HG02852 (cell line): ENCODE measurements at regions not wholly inside any gene's neighbourhood (a gene's known extent, or its start where the extent isn't known, plus 50 kb on each side); places are given as distances from the start of the nearest gene placed in this dataset.
"Not testable (repeated sequence)": the region's sequence is repeated elsewhere in the genome, so short reads cannot be mapped to it uniquely, and the experiment has no call there.

ENCODE experiments used
- ATAC-seq: cut with Tn5 transposase; IDR thresholded peaks from one replicate; pipeline ENCODE4 v1.9.1; 2021; ENCODE audit warnings: mild to moderate bottlenecking, moderate library complexity; ENCODE audit not compliant: unreplicated experiment

DNA sequence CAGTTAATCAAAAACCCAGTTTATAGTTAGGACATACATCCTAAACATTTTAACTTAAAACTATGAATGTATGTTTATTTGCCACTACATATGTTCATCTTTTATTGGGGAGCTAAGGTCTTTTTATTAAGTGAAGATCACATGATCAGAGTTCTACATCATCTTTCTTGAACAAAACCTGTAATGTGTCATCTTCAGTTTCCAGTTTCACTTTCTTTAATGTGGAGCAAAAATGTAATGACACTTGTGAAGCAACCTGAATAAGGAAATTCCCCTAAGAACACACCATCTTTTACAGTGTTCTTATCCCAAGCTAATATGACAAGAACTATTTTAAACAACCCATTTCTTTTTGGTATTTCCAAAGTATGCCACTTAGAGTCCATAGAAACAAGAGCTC, 166.7 kb upstream of the BET1 start:
- ATAC-seq: peak; percentile 93

DNA sequence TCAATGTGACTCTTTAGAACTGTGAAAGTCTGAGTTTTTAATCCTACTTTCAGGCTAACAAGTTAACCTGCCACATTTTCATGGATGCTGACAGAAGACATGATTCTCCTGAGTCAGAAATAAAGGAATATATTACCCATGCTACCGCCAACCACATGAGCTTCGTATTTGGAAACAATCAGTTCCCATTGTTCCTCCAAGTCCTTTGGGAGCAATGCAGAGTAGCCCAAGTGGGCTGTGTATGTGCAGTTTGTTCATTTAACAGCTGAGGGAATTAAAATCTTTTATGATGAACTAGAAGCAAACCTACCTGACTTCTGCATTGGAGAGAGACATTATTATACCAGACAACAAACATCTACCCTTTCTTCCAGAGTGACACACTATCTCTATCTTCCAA, 169.3 kb upstream of the BET1 start:
- no peak for ATAC-seq

GRCh38 chr7:94174375-94174774, 170.2 kb upstream of the BET1 start:
- ATAC-seq: no peak

GRCh38 chr7:94174956-94175355, 170.8 kb upstream of the BET1 start:
- ATAC-seq: no peak

DNA sequence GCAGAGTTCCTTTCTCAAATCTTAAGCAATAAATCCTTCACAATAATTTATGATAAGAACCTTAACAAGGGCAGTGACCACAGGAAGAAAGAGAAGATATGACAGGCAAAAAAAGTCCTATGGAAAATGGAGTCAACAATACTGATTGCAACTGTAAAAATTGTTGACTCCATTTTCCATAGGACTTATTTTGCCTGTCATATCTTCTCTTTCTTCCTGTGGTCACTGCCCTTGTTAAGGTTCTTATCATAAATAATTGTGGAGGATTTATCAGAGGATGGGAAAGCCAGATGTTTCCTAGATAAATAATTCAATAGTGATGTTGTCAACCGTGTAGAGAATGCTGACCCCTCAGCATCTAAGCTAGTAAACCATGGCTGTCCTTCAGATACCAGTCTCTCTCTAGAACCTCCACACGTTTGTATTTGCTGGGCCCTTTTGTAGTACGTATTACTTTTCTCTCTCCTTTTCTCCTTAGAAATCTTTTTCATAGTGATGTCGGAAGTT, 172.6 kb upstream of the BET1 start:
- no peak for ATAC-seq

DNA sequence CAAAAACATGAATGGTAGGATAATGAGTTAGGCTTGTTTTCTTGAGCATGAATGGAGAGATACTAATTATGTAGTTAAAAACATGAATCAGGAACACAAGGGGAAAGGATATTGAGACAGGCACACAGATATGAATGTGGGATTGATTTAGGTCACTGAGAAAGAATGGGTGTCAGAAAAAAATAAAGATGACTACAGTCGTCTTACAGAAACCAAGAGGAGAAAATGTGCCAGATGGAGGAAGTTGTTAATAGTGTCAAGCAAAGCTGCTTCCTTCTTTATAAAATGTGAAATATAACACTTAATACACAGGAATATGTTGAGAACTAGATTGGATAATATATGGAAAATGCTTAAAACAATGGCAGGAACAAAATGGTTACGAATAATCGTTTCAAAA, 173.3 kb upstream of the BET1 start:
- ATAC-seq: no peak

- ATAC-seq: peak; percentile 96
Observed at GRCh38 chr7:94178230-94178629, 174.1 kb upstream of the BET1 start.

DNA sequence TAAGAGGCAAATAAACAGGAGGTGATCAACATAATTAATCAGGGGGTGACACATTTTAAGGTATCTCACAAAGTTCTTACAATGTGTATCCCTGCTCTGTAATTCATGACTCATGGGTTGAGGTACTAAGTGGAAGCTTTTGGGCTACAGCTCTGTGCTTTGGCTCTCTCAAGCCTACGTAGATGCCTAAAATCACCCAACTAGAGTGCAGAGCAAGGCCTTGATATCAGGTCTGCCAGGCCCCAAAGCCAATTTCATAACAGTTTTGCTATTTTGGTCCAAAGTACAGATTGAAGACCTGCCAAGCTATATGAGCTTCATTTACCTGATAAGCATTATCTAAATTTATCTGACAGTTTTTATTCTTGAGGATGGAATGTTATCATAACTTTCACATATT, 175.3 kb upstream of the BET1 start:
- ATAC-seq: no peak

- ATAC-seq: no peak
Observed at GRCh38 chr7:94182066-94182465, 177.9 kb upstream of the BET1 start.

GRCh38 chr7:94182721-94183120, 178.6 kb upstream of the BET1 start:
- no peak for ATAC-seq

DNA sequence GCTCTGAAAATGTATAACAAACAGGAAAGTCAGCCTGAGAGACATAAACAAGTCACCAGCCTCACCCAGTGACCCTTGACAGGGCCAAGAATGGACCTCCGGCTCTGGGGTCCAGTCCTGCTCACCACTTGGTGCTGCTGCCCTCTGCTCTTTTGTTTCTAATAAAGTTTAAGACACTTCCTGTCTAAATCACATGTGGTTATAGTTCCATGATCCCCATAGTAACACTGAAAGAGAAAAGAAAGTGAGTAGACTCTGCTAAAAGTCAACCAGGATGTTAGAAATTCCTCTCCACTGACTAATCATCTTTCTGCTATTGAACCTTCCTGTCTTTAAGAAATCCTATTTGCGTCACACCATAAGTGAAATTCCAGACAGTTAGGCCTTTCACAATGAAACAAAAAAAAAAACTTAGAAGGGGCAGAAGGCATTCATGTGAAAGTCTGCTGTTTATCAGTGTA, 179.2 kb upstream of the BET1 start:
- ATAC-seq: no peak

- ATAC-seq: no peak
Observed at GRCh38 chr7:94183891-94184290, 179.7 kb upstream of the BET1 start.

DNA sequence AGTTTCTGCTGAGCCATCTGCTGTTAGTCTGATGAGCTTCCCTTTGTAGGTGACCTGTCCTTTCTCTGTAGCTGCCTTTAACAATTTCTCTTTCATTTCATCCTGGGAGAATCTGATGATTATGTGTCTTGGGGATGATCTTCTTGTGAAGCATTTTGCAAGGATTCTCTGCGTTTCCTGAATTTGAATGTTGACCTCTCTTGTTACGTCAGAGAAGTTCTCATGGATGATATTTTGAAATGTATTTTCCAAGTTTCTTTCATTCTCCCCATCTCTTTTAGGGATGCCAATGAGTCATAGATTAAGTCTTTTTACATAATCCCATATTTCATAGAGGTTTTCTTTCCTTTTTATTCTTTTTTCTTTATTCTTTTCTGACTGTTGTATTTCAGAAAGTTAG, 184.2 kb upstream of the BET1 start:
- no peak for ATAC-seq

DNA sequence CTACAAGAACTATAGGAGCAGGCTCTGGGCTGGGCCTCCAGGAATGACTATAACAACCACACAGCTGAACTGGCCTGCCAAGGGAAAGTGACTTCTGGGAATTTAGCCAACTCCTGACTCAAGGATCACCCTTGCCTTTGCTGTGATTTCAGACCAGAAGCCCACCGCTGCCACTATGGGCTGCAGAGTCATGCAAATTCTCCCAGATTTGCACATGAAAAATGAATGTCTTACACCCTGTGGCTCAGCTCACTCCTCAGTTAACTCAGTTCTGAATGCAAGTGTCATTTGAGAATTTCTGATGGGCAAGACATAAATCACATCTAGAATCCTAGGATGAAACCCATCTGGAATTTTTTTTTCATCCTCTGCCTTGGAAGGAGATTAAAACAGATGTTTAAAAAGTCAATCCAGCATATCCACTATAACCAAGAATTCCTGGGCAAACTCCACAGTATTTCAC, 186.5 kb upstream of the BET1 start:
- no peak for ATAC-seq

- ATAC-seq: not testable (repeated sequence)
Observed at GRCh38 chr7:94194426-94194825, 190.3 kb upstream of the BET1 start.

DNA sequence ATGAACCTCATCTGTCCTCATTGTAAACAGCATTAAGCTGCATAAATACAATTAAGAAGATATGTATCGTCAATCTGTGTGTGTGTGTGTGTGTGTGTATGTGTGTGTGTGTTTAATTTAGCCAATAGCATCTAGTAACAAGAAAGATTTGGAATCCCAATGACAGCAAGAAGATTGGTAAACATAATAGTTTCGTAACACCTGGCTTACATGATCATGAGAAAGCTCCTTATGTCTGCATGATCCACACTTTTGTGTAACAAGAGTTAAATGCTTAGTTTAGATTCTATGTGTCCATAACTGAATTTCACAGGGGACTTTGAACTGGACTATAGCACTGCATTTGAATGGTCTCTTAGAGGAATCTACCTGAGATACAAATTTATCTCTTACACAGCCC, 191.0 kb upstream of the BET1 start:
- no peak for ATAC-seq

DNA sequence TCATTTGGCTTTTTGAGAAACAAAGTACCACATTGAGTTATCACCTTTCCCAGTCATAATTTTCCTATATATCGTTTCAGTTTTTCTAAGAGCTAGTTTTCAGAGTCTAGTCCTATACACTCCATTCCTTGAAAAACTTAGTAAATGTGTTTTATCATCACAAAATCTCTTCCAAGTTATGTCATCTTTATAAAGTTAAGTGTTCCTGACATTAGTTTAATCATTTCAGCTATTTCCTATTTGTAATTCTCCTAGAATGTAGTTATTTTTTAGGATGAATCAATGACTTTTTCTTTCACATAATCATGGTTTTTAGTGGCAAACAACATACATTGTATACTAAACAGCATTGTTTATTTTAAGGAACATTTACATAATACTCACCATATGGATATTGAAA, 191.7 kb upstream of the BET1 start:
- ATAC-seq: no peak

GRCh38 chr7:94205529-94205928, 189.2 kb upstream of the COL1A2 start:
- ATAC-seq: no peak

- no peak for ATAC-seq
Observed at GRCh38 chr7:94206295-94206694, 188.4 kb upstream of the COL1A2 start.

DNA sequence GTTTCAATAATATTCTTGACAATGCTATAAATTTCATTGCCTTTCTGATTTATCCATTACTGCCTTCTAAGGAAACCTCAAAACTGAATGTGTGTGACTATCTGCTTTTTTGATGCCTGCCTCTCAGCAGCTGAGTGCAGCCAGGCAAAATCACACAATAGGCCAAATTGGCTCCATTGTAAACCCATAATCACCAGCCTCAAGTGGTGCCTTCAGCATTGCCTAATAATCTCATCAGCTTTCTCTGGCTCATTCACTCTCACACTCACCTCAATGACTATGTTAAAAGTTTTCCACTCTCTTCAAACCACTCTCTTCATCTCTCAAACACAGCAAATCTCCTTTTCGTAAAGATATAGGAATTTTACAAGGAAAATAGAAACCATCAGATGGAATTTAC, 182.5 kb upstream of the COL1A2 start:
- no peak for ATAC-seq

DNA sequence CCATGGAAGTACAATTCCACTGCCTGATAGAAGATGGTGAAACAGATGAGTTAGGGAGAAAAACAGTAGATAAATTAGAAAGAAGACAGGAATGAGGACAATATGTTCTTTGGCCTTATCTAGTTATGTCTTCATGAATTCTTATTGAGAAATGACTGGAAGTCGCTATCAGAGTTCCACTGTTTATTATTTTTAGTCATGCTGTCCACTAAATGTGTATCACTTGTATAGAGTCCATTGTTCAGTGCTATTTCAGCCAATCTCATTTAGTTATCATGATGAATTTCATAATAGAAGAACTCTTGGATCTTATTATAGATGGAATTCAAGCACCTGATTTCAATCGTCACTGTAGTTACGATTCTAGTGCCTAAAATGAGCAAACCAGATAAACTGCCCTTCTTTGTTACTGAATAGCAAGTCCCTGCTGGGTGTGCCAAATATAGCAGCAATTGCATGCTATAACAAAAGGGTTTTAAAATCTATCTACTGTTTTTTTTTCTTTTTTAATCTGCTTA, 177.7 kb upstream of the COL1A2 start:
- ATAC-seq: no peak

- ATAC-seq: no peak
Observed at GRCh38 chr7:94217766-94218165, 176.9 kb upstream of the COL1A2 start.

GRCh38 chr7:94222516-94222915, 172.2 kb upstream of the COL1A2 start:
- ATAC-seq: no peak
